CD8-positive, alpha-beta memory T cell (primary cell): ENCODE measurements at regions not wholly inside any gene's neighbourhood (a gene's known extent, or its start where the extent isn't known, plus 50 kb on each side); places are given as distances from the start of the nearest gene placed in this dataset.
A peak's percentile ranks its signal among the peaks of the same experiment; 100 is the strongest.
"Not testable (repeated sequence)": the region's sequence is repeated elsewhere in the genome, so short reads cannot be mapped to it uniquely, and the experiment has no call there.

Source experiments
- CTCF ChIA-PET: fragments of 350-600 bp; sonication (Branson Sonifier 250); formaldehyde crosslinking; loops from one replicate; lab custom pipeline; 2021; ENCODE audit warnings: antibody characterized with exemption; lab: Charles Lee
- POLR2A ChIA-PET: fragments of 350-600 bp; sonication (Branson Sonifier 250); formaldehyde crosslinking; loops from one replicate; lab custom pipeline; 2021; ENCODE audit warnings: antibody characterized with exemption; lab: Charles Lee
- DNase-seq, 5 donors: peaks; one replicate each; pipeline versions ENCODE4 v3.0.0 to v3.0.0-alpha.2; 2020 to 2022; ENCODE audit warnings: mixed read lengths in 1 of 5
- H3K27ac ChIP-seq: one replicate; pipeline ENCODE4 v1.7.0; 2013; ENCODE audit warnings: low read depth, mild to moderate bottlenecking, low read length, moderate library complexity
- H3K27me3 ChIP-seq: 2 replicates; pipeline ENCODE4 v1.7.0; 2013; ENCODE audit warnings: low read length, mild to moderate bottlenecking; ENCODE audit not compliant: insufficient read depth, poor library complexity, severe bottlenecking
- H3K36me3 ChIP-seq: 2 replicates; pipeline ENCODE4 v1.7.0; 2013; ENCODE audit warnings: mild to moderate bottlenecking, low read length, moderate library complexity; ENCODE audit not compliant: insufficient read depth
- H3K4me1 ChIP-seq: 2 replicates; pipeline ENCODE4 v1.7.0; 2013; ENCODE audit warnings: mild to moderate bottlenecking, low read length, moderate library complexity; ENCODE audit not compliant: insufficient read depth
- H3K4me3 ChIP-seq: 2 replicates; pipeline ENCODE4 v1.7.0; 2013; ENCODE audit warnings: mild to moderate bottlenecking, low read length
- H3K9me3 ChIP-seq: 2 replicates; pipeline ENCODE4 v1.7.0; 2013; ENCODE audit warnings: mild to moderate bottlenecking, low read length
- H3K27ac Mint-ChIP-seq, 8 donors: one replicate each; pipeline ENCODE4 v1.8.0; 2020 to 2021; ENCODE audit warnings: mixed read lengths in 8 of 8, mild to moderate bottlenecking in 6 of 8, inconsistent platforms in 3 of 8, moderate library complexity in 3 of 8
- H3K27me3 Mint-ChIP-seq, 2 donors: one replicate each; pipeline ENCODE4 v1.8.0; 2020 to 2021; ENCODE audit warnings: mixed read lengths in 2 of 2, mild to moderate bottlenecking in 1 of 2, moderate library complexity in 1 of 2
- H3K36me3 Mint-ChIP-seq, 3 donors: one replicate each; pipeline ENCODE4 v1.8.0; 2020 to 2021; ENCODE audit warnings: mixed read lengths in 3 of 3, inconsistent platforms in 1 of 3, mild to moderate bottlenecking in 1 of 3
- H3K4me1 Mint-ChIP-seq, 3 donors: one replicate each; pipeline ENCODE4 v1.8.0; 2020 to 2021; ENCODE audit warnings: mixed read lengths in 3 of 3, inconsistent platforms in 1 of 3, mild to moderate bottlenecking in 1 of 3
- H3K4me3 Mint-ChIP-seq, 7 donors: one replicate each; pipeline ENCODE4 v1.8.0; 2020 to 2021; ENCODE audit warnings: mixed read lengths in 7 of 7, mild to moderate bottlenecking in 6 of 7, moderate library complexity in 4 of 7, inconsistent platforms in 2 of 7
- H3K9me3 Mint-ChIP-seq, 5 donors: one replicate each; pipeline ENCODE4 v1.8.0; 2020 to 2022; ENCODE audit warnings: mixed read lengths in 5 of 5, mild to moderate bottlenecking in 3 of 5, moderate library complexity in 2 of 5, inconsistent platforms in 1 of 5

DNA sequence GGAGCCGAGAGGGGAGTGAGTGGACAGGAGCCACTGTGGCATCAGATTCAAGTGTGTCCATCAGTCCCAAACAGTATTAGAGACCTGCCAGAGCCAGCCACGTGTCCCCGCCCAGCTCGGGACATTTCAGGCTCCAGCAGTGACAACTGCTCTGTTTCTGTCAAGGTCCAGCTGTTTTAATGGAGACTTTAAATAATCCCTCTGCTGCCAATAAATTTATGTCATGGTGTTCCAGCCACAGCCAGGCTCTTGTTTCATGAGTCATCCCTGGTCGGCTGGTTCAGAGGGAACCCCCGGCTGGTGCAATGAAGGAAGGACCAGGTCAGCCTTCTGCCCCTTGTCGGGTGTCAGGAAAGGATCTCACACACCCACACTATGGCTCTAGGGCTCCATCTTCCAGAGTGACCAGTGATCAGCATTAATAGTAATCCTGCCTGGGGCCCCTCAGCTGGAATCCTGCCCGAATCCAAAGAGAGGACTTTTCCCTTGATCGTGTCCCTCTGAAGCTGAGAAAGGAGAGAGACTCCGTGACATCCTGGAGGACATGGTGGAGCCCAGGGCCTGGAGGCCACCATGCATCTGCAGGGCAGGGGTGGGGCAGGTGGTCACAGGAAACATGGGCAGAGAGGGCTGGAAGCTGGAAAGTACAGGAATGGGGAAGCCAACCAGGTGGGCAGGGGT is 197.3 kb downstream of the MATN1 start:
- H3K36me3 Mint-ChIP-seq: no peaks in the 10 kb centered on the region
- H3K9me3 Mint-ChIP-seq: no peaks in the 10 kb centered on the region
- H3K4me3 ChIP-seq: no peak overlapping the region
- H3K27ac Mint-ChIP-seq: no peak overlapping the region
- no peaks in the 10 kb centered on the region for H3K36me3 ChIP-seq
- peak overlapping the region in 1 of 7 donors; percentile 0 for H3K4me3 Mint-ChIP-seq
- CTCF ChIA-PET: no interaction called here
- H3K9me3 ChIP-seq: no peaks in the 10 kb centered on the region
- H3K27ac ChIP-seq: no peak overlapping the region
- H3K27me3 ChIP-seq: no peaks in the 10 kb centered on the region
- H3K4me1 ChIP-seq: no peaks in the 10 kb centered on the region
- no peak for DNase-seq
- POLR2A ChIA-PET: no interaction called here
- H3K27me3 Mint-ChIP-seq: peaks cover 8 to 25% of the 10 kb centered on the region in 2 donors
- H3K4me1 Mint-ChIP-seq: no peaks in the 10 kb centered on the region

DNA sequence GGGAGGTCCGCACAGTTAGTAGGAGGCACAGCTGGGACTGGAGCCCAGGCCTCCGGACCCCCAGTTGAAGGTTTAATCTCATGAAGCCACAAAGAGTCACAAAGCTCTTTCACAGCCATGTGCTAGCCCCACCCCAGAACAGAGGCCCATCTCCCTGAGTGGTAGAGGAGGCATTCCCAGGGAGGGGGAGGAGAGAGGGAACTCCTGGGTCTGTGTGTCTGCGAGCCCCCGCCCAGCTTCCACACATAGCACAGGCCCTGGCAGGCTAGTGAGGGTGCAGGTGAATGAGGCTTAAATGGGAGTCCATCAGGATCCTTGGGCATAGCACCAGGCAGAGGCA is 197.8 kb downstream of the MATN1 start:
- Mint-ChIP-seq H3K36me3 (no peaks in the 10 kb centered on the region), H3K27me3 (peaks cover 8 to 24% of the 10 kb centered on the region in 2 donors), H3K4me1 (no peaks in the 10 kb centered on the region), H3K4me3 (no peak overlapping the region), H3K9me3 (no peaks in the 10 kb centered on the region), H3K27ac (no peak overlapping the region)
- Histone ChIP-seq H3K27me3 (no peaks in the 10 kb centered on the region), H3K9me3 (no peaks in the 10 kb centered on the region), H3K27ac (no peak overlapping the region), H3K4me3 (no peak overlapping the region), H3K4me1 (no peaks in the 10 kb centered on the region), H3K36me3 (no peaks in the 10 kb centered on the region)
- POLR2A ChIA-PET: no interaction called here
- CTCF ChIA-PET: no interaction called here
- DNase-seq: no peak

DNA sequence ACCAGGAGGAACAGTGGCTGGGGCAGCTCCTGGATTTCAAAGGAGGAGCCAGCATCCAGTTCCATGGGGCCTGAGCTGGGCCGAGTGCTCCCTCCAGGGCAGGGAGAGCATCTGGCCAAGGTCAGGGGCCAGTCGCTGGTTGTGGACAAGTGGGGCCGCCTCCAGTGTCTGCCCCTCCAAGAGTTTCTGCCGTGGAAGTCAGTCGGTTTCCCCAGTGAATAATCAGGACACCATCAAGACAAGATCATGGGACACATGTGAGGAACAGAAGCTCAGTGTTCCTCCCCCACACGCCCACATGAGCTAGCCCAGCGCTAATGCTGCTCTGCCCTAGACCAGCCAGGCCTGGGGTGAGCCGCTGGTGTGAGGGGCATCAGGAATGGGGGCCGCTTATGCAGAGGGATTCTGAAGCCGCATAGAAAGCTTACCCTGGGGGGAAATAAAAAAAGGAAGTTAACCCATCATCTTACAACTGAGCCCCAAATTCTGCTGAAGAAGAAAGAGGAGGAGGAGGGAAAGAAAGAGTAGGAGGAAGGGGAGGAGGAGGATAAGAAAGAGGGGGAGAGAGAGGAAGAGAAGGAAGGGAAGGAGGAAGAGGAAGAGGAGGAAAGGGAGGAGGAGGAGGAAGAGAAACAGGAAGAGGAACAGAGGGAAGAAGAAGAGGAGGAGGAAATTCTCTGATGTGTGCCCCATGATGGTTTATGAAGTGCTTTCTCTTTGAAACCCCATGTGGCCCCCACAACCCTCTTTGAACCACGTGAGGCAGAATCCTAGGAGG is 198.4 kb downstream of the MATN1 start:
- Histone ChIP-seq H3K27ac (no peak overlapping the region), H3K4me3 (no peak overlapping the region), H3K9me3 (no peaks in the 10 kb centered on the region), H3K27me3 (no peaks in the 10 kb centered on the region), H3K36me3 (no peaks in the 10 kb centered on the region), H3K4me1 (no peaks in the 10 kb centered on the region)
- H3K36me3 Mint-ChIP-seq: no peaks in the 10 kb centered on the region
- no peak overlapping the region for H3K4me3 Mint-ChIP-seq
- ChIA-PET CTCF (no interaction called here), POLR2A (no interaction called here)
- no peaks in the 10 kb centered on the region for H3K9me3 Mint-ChIP-seq
- H3K27me3 Mint-ChIP-seq: peaks cover 8 to 21% of the 10 kb centered on the region in 2 donors
- no peak for DNase-seq
- no peaks in the 10 kb centered on the region for H3K4me1 Mint-ChIP-seq
- no peak overlapping the region for H3K27ac Mint-ChIP-seq

DNA sequence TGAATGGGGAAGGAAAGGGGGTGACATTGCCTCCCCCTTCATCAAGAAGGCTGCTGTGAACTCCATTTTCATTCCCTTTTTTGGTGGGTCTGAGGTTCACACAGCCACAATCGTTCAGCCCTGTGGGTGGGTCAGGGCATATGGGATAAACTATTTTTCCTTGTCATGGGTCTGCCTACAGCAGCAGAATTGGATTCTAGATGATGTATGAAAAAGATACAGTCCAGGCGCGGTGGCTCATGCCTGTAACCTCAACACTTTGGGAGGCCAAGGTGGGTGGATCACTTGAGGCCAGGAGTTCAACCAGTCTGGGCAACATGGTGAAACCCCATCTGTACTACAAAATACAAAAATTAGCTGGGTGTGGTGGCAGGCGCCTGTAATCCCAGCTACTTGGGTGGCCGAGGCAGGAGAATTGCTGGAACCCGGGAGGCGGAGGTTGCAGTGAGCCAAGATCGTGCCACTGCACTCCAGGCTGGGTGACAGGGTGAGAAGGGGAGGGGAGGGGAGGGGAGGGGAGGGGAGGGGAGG is 199.3 kb downstream of the MATN1 start:
- H3K36me3 ChIP-seq, H3K9me3 Mint-ChIP-seq, POLR2A ChIA-PET, H3K9me3 ChIP-seq, DNase-seq, H3K36me3 Mint-ChIP-seq, CTCF ChIA-PET, H3K27me3 ChIP-seq, H3K4me1 Mint-ChIP-seq, H3K27ac ChIP-seq, H3K27ac Mint-ChIP-seq, H3K4me3 Mint-ChIP-seq, H3K4me1 ChIP-seq, H3K4me3 ChIP-seq: not testable (repeated sequence)
- peaks cover 8 to 21% of the 10 kb centered on the region in 2 donors for H3K27me3 Mint-ChIP-seq

DNA sequence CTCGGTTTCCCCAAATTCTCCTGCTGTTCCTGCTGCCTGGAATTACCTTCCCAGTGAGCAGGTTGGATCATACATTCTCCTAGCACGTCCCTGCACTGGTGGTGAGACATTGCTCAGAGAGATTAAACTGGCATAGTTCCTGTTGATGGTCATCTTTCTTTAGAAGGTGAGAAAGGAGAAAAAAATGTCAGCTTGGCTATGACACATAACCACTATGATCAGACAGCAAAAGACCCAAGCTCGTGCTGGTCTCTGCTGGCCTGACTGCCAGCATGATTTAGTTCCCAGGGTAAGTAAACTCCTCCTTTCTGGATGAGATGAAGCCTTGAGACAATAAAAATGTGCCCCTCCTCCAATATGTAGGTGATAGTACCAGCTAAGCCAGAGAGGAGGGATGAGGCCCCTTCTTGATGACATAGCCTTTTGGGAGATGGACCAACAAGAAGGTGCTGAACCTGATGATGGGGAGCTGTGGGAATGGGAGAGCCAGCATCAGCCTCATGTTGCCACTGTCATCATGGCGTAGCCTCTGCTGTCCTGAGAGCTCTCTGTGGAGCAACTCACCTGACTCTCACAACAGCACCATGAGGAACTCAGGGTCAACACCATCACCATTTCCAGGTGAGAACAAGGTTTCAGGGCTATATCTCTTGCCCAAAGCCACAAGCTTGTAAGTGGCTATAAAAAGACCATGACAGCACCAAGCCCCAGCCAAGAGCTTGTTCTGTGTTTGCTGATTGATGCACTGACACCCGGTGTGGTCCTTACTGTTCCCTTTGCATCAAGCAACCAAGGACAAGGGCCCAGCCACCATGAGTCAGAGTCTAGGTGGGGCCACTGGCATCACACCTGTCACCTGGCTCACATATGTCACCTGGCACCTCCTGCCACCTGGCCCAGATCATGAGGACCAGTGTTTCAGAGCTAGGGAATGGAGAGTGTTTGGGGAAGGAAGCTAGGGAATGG is 200.0 kb downstream of the MATN1 start:
- DNase-seq: no peak
- no peak overlapping the region for H3K27ac Mint-ChIP-seq
- H3K27me3 Mint-ChIP-seq: peaks cover 8 to 21% of the 10 kb centered on the region in 2 donors
- no peak overlapping the region for H3K4me3 ChIP-seq
- ChIA-PET POLR2A (no interaction called here), CTCF (no interaction called here)
- no peaks in the 10 kb centered on the region for H3K9me3 ChIP-seq
- no peaks in the 10 kb centered on the region for H3K36me3 Mint-ChIP-seq
- H3K27ac ChIP-seq: no peak overlapping the region
- no peaks in the 10 kb centered on the region for H3K27me3 ChIP-seq
- H3K4me3 Mint-ChIP-seq: no peak overlapping the region
- no peaks in the 10 kb centered on the region for H3K4me1 Mint-ChIP-seq
- H3K36me3 ChIP-seq: no peaks in the 10 kb centered on the region
- H3K9me3 Mint-ChIP-seq: no peaks in the 10 kb centered on the region
- H3K4me1 ChIP-seq: no peaks in the 10 kb centered on the region

DNA sequence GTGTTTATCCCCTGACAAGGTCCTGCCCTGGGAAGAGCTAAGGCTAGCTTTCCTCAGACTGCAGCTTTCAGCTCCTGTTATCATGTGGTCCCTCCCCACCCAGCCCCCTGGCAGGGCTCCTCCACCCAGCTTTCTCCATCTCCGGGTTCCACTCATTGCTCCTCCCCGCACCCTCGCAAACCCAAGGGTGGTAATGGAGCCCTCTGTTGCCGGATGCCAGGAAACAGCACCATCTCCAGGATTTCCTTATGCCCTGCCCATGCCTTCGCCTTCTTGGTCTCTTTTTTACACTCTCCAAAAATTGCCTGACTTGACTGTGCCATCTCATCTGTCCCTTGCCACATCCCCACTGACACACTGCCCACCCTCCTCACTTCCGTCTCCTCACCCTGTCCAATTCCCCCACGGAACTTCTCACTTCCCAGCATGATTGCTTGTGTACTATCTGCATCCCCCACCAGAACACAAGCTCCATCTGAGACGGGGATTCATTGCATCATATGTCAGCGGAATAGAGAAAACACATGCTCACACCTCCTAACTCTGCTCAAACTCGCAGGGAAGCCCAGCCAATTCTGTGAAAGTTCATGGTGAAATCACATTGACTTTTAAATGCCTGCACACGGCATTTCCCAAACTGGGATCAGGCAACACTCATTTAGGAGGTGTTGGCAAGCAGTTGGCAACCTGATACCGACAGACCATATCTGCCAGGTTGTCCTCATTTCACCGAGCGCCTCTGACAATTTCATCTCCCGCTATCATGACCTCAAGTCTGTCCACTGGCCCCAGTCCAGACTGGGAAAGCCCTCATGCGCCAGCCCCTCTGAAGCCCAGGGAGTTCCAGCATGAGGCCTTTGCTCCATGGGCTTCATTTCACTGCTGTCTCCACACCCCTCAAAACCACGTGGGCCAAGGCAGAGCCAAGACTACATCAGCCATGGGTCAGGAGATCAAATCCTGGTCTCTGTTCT is 201.1 kb downstream of the MATN1 start:
- no peaks in the 10 kb centered on the region for H3K36me3 ChIP-seq
- H3K4me1 ChIP-seq: no peaks in the 10 kb centered on the region
- H3K36me3 Mint-ChIP-seq: no peaks in the 10 kb centered on the region
- no peaks in the 10 kb centered on the region for H3K9me3 Mint-ChIP-seq
- no peaks in the 10 kb centered on the region for H3K27me3 ChIP-seq
- H3K4me3 ChIP-seq: no peak overlapping the region
- no peaks in the 10 kb centered on the region for H3K9me3 ChIP-seq
- H3K27me3 Mint-ChIP-seq: peaks cover 9 to 24% of the 10 kb centered on the region in 2 donors
- no peak overlapping the region for H3K27ac Mint-ChIP-seq
- no peak overlapping the region for H3K27ac ChIP-seq
- no peak overlapping the region for H3K4me3 Mint-ChIP-seq
- ChIA-PET CTCF (no interaction called here), POLR2A (no interaction called here)
- H3K4me1 Mint-ChIP-seq: no peaks in the 10 kb centered on the region
- no peak for DNase-seq

DNA sequence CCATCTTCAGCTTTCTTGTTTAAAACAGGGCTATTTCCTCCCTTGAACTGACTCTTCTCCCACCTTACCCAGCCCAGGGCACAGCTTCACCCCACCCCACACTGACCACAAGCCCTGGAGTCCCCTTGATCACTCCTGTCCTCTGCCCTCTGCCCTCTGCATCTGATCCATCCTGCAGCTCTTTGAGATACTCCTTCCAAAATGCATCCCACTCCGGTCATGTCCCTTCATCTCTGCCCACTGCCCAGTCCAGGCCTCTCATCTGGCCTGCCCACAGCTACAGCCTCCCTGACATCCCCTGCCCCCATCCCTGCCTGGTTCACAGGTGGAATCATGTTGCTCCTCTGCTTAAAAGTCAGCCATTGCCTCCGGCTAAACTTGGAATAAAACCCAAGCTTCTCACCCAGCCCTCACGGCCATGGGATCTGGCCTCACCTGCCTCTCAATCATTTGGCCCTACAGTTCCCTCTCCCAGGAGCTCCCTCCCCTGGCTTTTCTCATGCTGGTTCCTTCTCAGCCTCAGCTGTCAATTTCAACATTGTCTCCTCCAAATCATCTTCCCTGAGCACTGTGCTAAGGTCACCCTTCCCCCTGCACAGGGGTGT is 202.0 kb downstream of the MATN1 start:
- H3K27ac ChIP-seq: no peak overlapping the region
- ChIA-PET CTCF (no interaction called here), POLR2A (no interaction called here)
- no peaks in the 10 kb centered on the region for H3K4me1 Mint-ChIP-seq
- H3K4me3 Mint-ChIP-seq: no peak overlapping the region
- H3K27ac Mint-ChIP-seq: no peak overlapping the region
- H3K4me3 ChIP-seq: no peak overlapping the region
- no peak for DNase-seq
- H3K9me3 ChIP-seq: no peaks in the 10 kb centered on the region
- H3K27me3 Mint-ChIP-seq: peaks cover 13 to 24% of the 10 kb centered on the region in 2 donors
- no peaks in the 10 kb centered on the region for H3K9me3 Mint-ChIP-seq
- no peaks in the 10 kb centered on the region for H3K27me3 ChIP-seq
- no peaks in the 10 kb centered on the region for H3K36me3 ChIP-seq
- no peaks in the 10 kb centered on the region for H3K4me1 ChIP-seq
- no peaks in the 10 kb centered on the region for H3K36me3 Mint-ChIP-seq
